HepG2 (cell line): ENCODE measurements at regions not wholly inside any gene's neighbourhood (a gene's known extent, or its start where the extent isn't known, plus 50 kb on each side); places are given as distances from the start of the nearest gene placed in this dataset.

Experiments
- ATAC-seq: fragments of 200-7000 bp; cut with Tn5 transposase; 3 replicates; pipeline ENCODE4 v1.9.1; 2020; ENCODE audit warnings: mild to moderate bottlenecking, moderate library complexity
- BruUV-seq: library from RNA; stranded (reverse); fragments of 400-500 nt; replicated peaks from 2 replicates; lab custom pipeline; 2021; lab: Mats Ljungman, UMichigan
- CTCF ChIA-PET: fragments of 300-600 bp; formaldehyde crosslinking; extraction: SDS; loops from one replicate; lab custom pipeline; 2021; ENCODE audit warnings: low total read pairs, inconsistent platforms, low intra/inter-chr PET ratio; lab: Yijun Ruan, JAX
- POLR2A ChIA-PET: fragments of 350-600 bp; sonication (Branson Sonifier 250); formaldehyde crosslinking; loops from one replicate; lab custom pipeline; 2020; ENCODE audit warnings: antibody characterized with exemption, inconsistent platforms; lab: Yijun Ruan, JAX
- DNase-seq: peaks from one replicate; pipeline ENCODE4 v3.0.0-alpha.2; 2015; ENCODE audit warnings: low spot score
- FAIRE-seq: peaks from 3 replicates; lab custom pipeline; 2011; peaks lifted over from hg19 to GRCh38; lab: Jason Lieb, UNC
- H2AFZ ChIP-seq: one replicate; pipeline ENCODE4 v1.6.1; 2011; ENCODE audit warnings: low read length, inconsistent platforms
- H3K27ac ChIP-seq: fragments of 300-600 bp; 3 replicates; pipeline ENCODE4 v1.8.0; 2011; ENCODE audit warnings: mixed run types, mild to moderate bottlenecking, mixed read lengths, low read length, inconsistent platforms; ENCODE audit not compliant: insufficient read depth; ENCODE audit errors: extremely low read length
- H3K27me3 ChIP-seq, 2 experiments: fragments of 200-600 bp in 1 of 2; 2 replicates in 1 of 2; 3 replicates in 1 of 2; pipeline versions ENCODE4 v1.6.0 to v1.8.0; 2011; ENCODE audit warnings: low read length in 2 of 2, mild to moderate bottlenecking in 2 of 2, moderate library complexity in 2 of 2, inconsistent platforms in 1 of 2; ENCODE audit not compliant: insufficient read depth in 2 of 2, control insufficient read depth in 1 of 2
- H3K36me3 ChIP-seq, 2 experiments: fragments of 200-600 bp in 1 of 2; replicated peaks in 1 of 2; 2 replicates in 1 of 2; 3 replicates in 1 of 2; pipeline versions ENCODE4 v1.5.1 to v1.8.0; 2011; ENCODE audit warnings: low read length in 2 of 2, inconsistent platforms in 1 of 2; ENCODE audit not compliant: insufficient read depth in 2 of 2, control insufficient read depth in 1 of 2
- H3K4me1 ChIP-seq: 2 replicates; pipeline ENCODE4 v1.5.1; 2012; ENCODE audit warnings: low read length, inconsistent platforms; ENCODE audit not compliant: insufficient read depth
- H3K4me2 ChIP-seq: 2 replicates; pipeline ENCODE4 v1.6.0; 2011; ENCODE audit warnings: low read depth, low read length, inconsistent platforms
- H3K4me3 ChIP-seq, 3 experiments: fragments of 200-600 bp in 1 of 3; sonication (generic), shearing (Covaris generic) in 1 of 3; replicated peaks in 1 of 3; 2 replicates each; pipeline ENCODE4 v1.5.1; 2011 to 2016; ENCODE audit warnings: low read length in 3 of 3, inconsistent platforms in 2 of 3, low read depth in 2 of 3, mild to moderate bottlenecking in 2 of 3, control low read depth in 1 of 3, mixed read lengths in 1 of 3; ENCODE audit not compliant: insufficient read depth in 1 of 3
- H3K79me2 ChIP-seq: one replicate; pipeline ENCODE4 v1.6.1; 2011; ENCODE audit warnings: low read length, inconsistent platforms; ENCODE audit not compliant: insufficient read depth
- H3K9ac ChIP-seq: 2 replicates; pipeline ENCODE4 v1.6.0; 2011; ENCODE audit warnings: mild to moderate bottlenecking, low read depth, low read length, inconsistent platforms; ENCODE audit not compliant: insufficient read depth
- H3K9me3 ChIP-seq: 2 replicates; pipeline ENCODE4 v1.5.1; 2012; ENCODE audit warnings: mild to moderate bottlenecking, low read length
- H4K20me1 ChIP-seq: 2 replicates; pipeline ENCODE4 v1.6.0; 2011; ENCODE audit warnings: inconsistent platforms, mild to moderate bottlenecking, low read length, moderate library complexity; ENCODE audit not compliant: insufficient read depth
- BRCA1 ChIP-seq: sonication (generic); formaldehyde crosslinking; IDR thresholded peaks from 2 replicates; pipeline ENCODE4 v1.4.0; 2020; ENCODE audit warnings: missing genetic modification reagents
- CEBPG ChIP-seq: IDR thresholded peaks from 2 replicates; pipeline ENCODE4 v1.6.1; 2016
- TERF1 ChIP-seq: sonication (generic); formaldehyde crosslinking; IDR thresholded peaks from 2 replicates; pipeline ENCODE4 v1.8.0; 2022; ENCODE audit warnings: mild to moderate bottlenecking, missing genetic modification reagents, moderate library complexity
- TFE3 ChIP-seq: IDR thresholded peaks from 2 replicates; pipeline ENCODE4 v1.6.1; 2016
- ZSCAN5A ChIP-seq: sonication (generic); formaldehyde crosslinking; IDR thresholded peaks from 2 replicates; pipeline ENCODE4 v1.8.0; 2022; ENCODE audit warnings: mild to moderate bottlenecking, missing genetic modification reagents, borderline replicate concordance
- in situ Hi-C: cut with HindIII; loops from 2 replicates; pipeline ENCODE4 v1.10.0; 2017; ENCODE audit warnings: low pct_unique_long_range_greater_than_20kb; ENCODE audit not compliant: extremely low pct_ligation_motif_present
- intact Hi-C: fragments of 100-400 bp; cut with micrococcal nuclease; formaldehyde crosslinking; loops from one replicate; pipeline ENCODE4 v1.10.0; 2022; ENCODE audit not compliant: unreplicated experiment

GRCh38 chr3:35864871-35865270 is 225.5 kb downstream of the ARPP21 start (continued):
- TF ChIP-seq BRCA1 (CRISPR knock-in tag) (no peak), CEBPG (no peak), TERF1 (CRISPR knock-in tag) (no peak)

- Histone ChIP-seq H2AFZ (no peak overlapping the region), H3K27me3 (no peaks in the 10 kb centered on the region), H3K9me3 (0 out of 2 replicates have a peak, but pooled peaks cover 7% of the 10 kb centered on the region), H3K79me2 (no peaks in the 10 kb centered on the region), H3K36me3 (no peaks in the 10 kb centered on the region), H3K9ac (no peak overlapping the region), H4K20me1 (no peaks in the 10 kb centered on the region), H3K4me1 (no peaks in the 10 kb centered on the region), H3K4me3 (no peak overlapping the region), H3K4me2 (no peak overlapping the region), H3K27ac (no peak overlapping the region)
- in situ Hi-C loops = no loop called here
- ChIA-PET CTCF (no interaction called here), POLR2A (no interaction called here)
- DNase-seq (no peak), ATAC-seq (no peak), FAIRE-seq (no peak)
- TF ChIP-seq TFE3 (no peak), ZSCAN5A (CRISPR knock-in tag) (no peak)
- intact Hi-C loops = no loop called here
- no TSS peak for BruUV-seq
Measured at GRCh38 chr3:35867791-35868190, 228.5 kb downstream of the ARPP21 start.
